ENCODE measurements at regions not wholly inside any gene's neighbourhood (a gene's known extent, or its start where the extent isn't known, plus 50 kb on each side); places are given as distances from the start of the nearest gene placed in this dataset.

GRCh38 chr3:148333091-148333490, 364.6 kb upstream of the AGTR1 start:
- DNase-seq (ENCODE audit: low read depth), result no peak
- H3K4me3 ChIP-seq (ENCODE audit: control insufficient read depth, low read depth, low read length), result no peak overlapping the region
- TF ChIP-seq CTCF (IDR thresholded peaks at IDR 0.05; ENCODE audit: control insufficient read depth, insufficient read depth, low read depth, low read length, missing control alignments), result no peak

DNA sequence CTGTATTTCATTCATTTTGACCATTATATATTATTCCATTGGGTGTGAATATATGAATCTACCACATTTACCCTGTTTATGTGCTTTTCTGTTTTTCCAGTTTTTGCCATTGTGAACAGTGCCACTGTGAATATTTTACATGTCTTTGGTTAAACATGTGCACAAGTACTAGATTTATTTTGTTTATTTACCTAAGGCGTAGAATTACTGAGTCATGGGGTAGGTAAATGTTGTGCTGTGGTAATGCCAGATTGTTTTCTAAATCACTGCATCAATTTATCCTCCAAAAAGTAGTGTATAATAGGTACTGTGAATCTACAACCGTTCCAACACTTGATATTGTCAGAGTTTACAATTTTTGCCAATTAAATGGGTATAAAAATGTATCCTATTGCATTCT, 362.1 kb upstream of the AGTR1 start:
- H3K4me3 ChIP-seq (ENCODE audit: control insufficient read depth, low read depth, low read length), result no peak overlapping the region

DNA sequence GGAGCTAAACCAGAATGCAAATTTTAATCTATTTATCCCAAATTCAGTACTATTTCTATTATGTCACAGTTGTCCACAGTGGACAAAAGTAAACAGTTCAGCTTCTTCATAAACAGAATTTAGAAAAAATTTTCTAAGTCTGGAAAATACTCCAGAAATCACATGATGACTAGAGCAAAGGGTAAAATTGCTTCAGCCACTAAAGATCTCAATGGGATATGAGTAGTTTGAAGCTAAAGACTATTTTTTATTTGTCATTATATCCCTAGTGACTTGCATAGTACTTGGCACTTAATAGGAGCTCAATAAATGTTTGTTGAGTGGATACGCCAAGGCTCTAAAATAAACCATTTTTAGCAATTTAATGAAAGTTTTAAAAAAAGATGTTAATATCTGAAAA, 354.3 kb upstream of the AGTR1 start:
- no peak for DNase-seq (ENCODE audit: low read depth)
- no peak for TF ChIP-seq CTCF (IDR thresholded peaks at IDR 0.05; ENCODE audit: control insufficient read depth, insufficient read depth, low read depth, low read length, missing control alignments)
- no peak overlapping the region for H3K4me3 ChIP-seq (ENCODE audit: control insufficient read depth, low read depth, low read length)

More for the DNA sequence above, 362.1 kb upstream of the AGTR1 start:
- no peak for DNase-seq (ENCODE audit: low read depth)
- no peak for TF ChIP-seq CTCF (IDR thresholded peaks at IDR 0.05; ENCODE audit: control insufficient read depth, insufficient read depth, low read depth, low read length, missing control alignments)

GRCh38 chr3:148344521-148344920, 353.2 kb upstream of the AGTR1 start:
- no peak for TF ChIP-seq CTCF (IDR thresholded peaks at IDR 0.05; ENCODE audit: control insufficient read depth, insufficient read depth, low read depth, low read length, missing control alignments)
- H3K4me3 ChIP-seq (ENCODE audit: control insufficient read depth, low read depth, low read length), result no peak overlapping the region
- DNase-seq (ENCODE audit: low read depth), result no peak

GRCh38 chr3:148360051-148360450, 337.7 kb upstream of the AGTR1 start:
- no peak overlapping the region for H3K4me3 ChIP-seq (ENCODE audit: control insufficient read depth, low read depth, low read length)
- TF ChIP-seq CTCF (IDR thresholded peaks at IDR 0.05; ENCODE audit: control insufficient read depth, insufficient read depth, low read depth, low read length, missing control alignments), result no peak

GRCh38 chr3:148366743-148367410, 330.8 kb upstream of the AGTR1 start:
- DNase-seq (ENCODE audit: low read depth), result no peak
- no peak for TF ChIP-seq CTCF (IDR thresholded peaks at IDR 0.05; ENCODE audit: control insufficient read depth, insufficient read depth, low read depth, low read length, missing control alignments)
- no peak overlapping the region for H3K4me3 ChIP-seq (ENCODE audit: control insufficient read depth, low read depth, low read length)

More at GRCh38 chr3:148360051-148360450, 337.7 kb upstream of the AGTR1 start:
- peak; percentile 51 for DNase-seq (ENCODE audit: low read depth)
